ENCODE measurements at regions not wholly inside any gene's neighbourhood (a gene's known extent, or its start where the extent isn't known, plus 50 kb on each side); places are given as distances from the start of the nearest gene placed in this dataset.

GRCh38 chr1:195799016-195799415 lies 809.2 kb downstream of the KCNT2 start:
- no peaks in the 10 kb centered on the region for H3K9me3 ChIP-seq (ENCODE audit: control insufficient read depth in 2 of 2, insufficient read depth in 1 of 2, low read depth in 1 of 2, low read length in 1 of 2)
- WGBS, 3 donors: 62 to 72% (median 67%) methylated on average over 4 of the region's 4 CpGs
- DNase-seq (no peak), FAIRE-seq (no peak)
- no peaks in the 10 kb centered on the region for H3K36me3 ChIP-seq (ENCODE audit: control insufficient read depth in 3 of 3, insufficient read depth in 2 of 3, low read depth in 1 of 3, low read length in 3 of 3)
- no peaks in the 10 kb centered on the region for H3K27me3 ChIP-seq (ENCODE audit: control insufficient read depth in 3 of 3, insufficient read depth in 3 of 3, low read length in 3 of 3)
- H3K4me3 ChIP-seq (ENCODE audit: low read depth in 1 of 3, low read length in 3 of 3): no peak overlapping the region
- H3K27ac ChIP-seq (ENCODE audit: low read depth in 1 of 3, low read length in 2 of 3): no peak overlapping the region
- H3K4me1 ChIP-seq (ENCODE audit: control insufficient read depth in 3 of 3, insufficient read depth in 2 of 3, low read depth in 1 of 3, low read length in 2 of 3): no peaks in the 10 kb centered on the region

GRCh38 chr1:195794225-195794624 lies 814.0 kb downstream of the KCNT2 start:
- Histone ChIP-seq H3K4me3 (ENCODE audit: low read depth in 1 of 3, low read length in 3 of 3) (no peak overlapping the region), H3K9me3 (ENCODE audit: control insufficient read depth in 2 of 2, insufficient read depth in 1 of 2, low read depth in 1 of 2, low read length in 1 of 2) (peaks cover 0 to 12% of the 10 kb centered on the region in 2 donors), H3K27me3 (ENCODE audit: control insufficient read depth in 3 of 3, insufficient read depth in 3 of 3, low read length in 3 of 3) (no peaks in the 10 kb centered on the region), H3K4me1 (ENCODE audit: control insufficient read depth in 3 of 3, insufficient read depth in 2 of 3, low read depth in 1 of 3, low read length in 2 of 3) (no peaks in the 10 kb centered on the region), H3K36me3 (ENCODE audit: control insufficient read depth in 3 of 3, insufficient read depth in 2 of 3, low read depth in 1 of 3, low read length in 3 of 3) (no peaks in the 10 kb centered on the region), H3K27ac (ENCODE audit: low read depth in 1 of 3, low read length in 2 of 3) (no peak overlapping the region)
- WGBS, 3 donors: 90 to 94% (median 94%) methylated on average over 3 of the region's 3 CpGs
- no peak for FAIRE-seq
- no peak for DNase-seq

DNA sequence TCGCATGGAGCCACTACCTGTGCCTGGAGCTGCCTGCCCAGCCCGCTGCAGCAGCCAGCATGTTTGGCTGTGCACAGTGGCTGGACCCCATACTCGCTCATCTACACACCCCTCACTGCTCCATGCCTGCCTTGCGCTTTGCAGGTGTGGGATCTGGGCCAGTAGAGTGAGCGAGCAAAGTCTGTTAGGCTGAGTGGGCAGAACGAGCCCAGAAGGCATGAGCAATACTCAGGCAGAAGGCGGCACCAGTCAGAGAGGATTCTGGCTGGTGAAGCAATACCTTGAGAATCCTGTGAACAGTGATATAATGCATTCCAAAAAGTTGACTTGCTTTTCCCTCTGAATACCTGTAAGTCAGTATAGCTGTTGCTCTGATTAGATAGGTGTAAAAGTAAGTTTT lies 816.4 kb downstream of the KCNT2 start:
- 83 to 91% (median 85%) methylated on average over 7 of the region's 7 CpGs for WGBS, 3 donors
- Histone ChIP-seq H3K27me3 (ENCODE audit: control insufficient read depth in 3 of 3, insufficient read depth in 3 of 3, low read length in 3 of 3) (no peaks in the 10 kb centered on the region), H3K36me3 (ENCODE audit: control insufficient read depth in 3 of 3, insufficient read depth in 2 of 3, low read depth in 1 of 3, low read length in 3 of 3) (no peaks in the 10 kb centered on the region), H3K9me3 (ENCODE audit: control insufficient read depth in 2 of 2, insufficient read depth in 1 of 2, low read depth in 1 of 2, low read length in 1 of 2) (peaks cover 0 to 12% of the 10 kb centered on the region in 2 donors), H3K4me3 (ENCODE audit: low read depth in 1 of 3, low read length in 3 of 3) (no peak overlapping the region), H3K27ac (ENCODE audit: low read depth in 1 of 3, low read length in 2 of 3) (no peak overlapping the region), H3K4me1 (ENCODE audit: control insufficient read depth in 3 of 3, insufficient read depth in 2 of 3, low read depth in 1 of 3, low read length in 2 of 3) (no peaks in the 10 kb centered on the region)
- FAIRE-seq: no peak
- no peak for DNase-seq

GRCh38 chr1:195790514-195791168 lies 817.6 kb downstream of the KCNT2 start:
- H3K36me3 ChIP-seq (ENCODE audit: control insufficient read depth in 3 of 3, insufficient read depth in 2 of 3, low read depth in 1 of 3, low read length in 3 of 3): no peaks in the 10 kb centered on the region
- no peak for DNase-seq
- FAIRE-seq: no peak
- H3K27me3 ChIP-seq (ENCODE audit: control insufficient read depth in 3 of 3, insufficient read depth in 3 of 3, low read length in 3 of 3): no peaks in the 10 kb centered on the region
- H3K4me1 ChIP-seq (ENCODE audit: control insufficient read depth in 3 of 3, insufficient read depth in 2 of 3, low read depth in 1 of 3, low read length in 2 of 3): no peaks in the 10 kb centered on the region
- H3K9me3 ChIP-seq (ENCODE audit: control insufficient read depth in 2 of 2, insufficient read depth in 1 of 2, low read depth in 1 of 2, low read length in 1 of 2): peaks cover 0 to 12% of the 10 kb centered on the region in 2 donors
- no peak overlapping the region for H3K4me3 ChIP-seq (ENCODE audit: low read depth in 1 of 3, low read length in 3 of 3)
- WGBS, 3 donors: 73 to 90% (median 84%) methylated on average over 8 of the region's 8 CpGs
- H3K27ac ChIP-seq (ENCODE audit: low read depth in 1 of 3, low read length in 2 of 3): no peak overlapping the region

DNA sequence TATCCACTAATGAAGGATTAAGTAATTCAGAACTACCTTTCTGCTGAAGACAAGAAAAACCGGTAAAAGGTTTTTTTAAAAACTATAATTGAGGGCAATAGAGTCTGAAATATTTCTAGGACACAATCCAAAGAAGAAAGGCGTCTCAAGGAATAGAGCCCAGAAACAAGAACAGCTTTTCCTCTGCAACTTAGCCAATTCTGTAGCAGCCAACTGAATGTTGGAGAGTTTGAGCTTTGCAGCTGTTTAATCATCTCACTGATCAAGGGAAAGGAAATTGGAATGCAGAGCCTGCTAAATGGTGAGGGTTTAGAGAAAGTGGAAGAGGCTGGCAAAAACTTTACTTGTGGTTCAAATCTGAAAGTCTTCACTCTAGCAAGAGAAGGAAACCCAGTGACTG lies 818.9 kb downstream of the KCNT2 start:
- Histone ChIP-seq H3K27me3 (ENCODE audit: control insufficient read depth in 3 of 3, insufficient read depth in 3 of 3, low read length in 3 of 3) (no peaks in the 10 kb centered on the region), H3K4me3 (ENCODE audit: low read depth in 1 of 3, low read length in 3 of 3) (no peak overlapping the region), H3K9me3 (ENCODE audit: control insufficient read depth in 2 of 2, insufficient read depth in 1 of 2, low read depth in 1 of 2, low read length in 1 of 2) (peaks cover 0 to 12% of the 10 kb centered on the region in 2 donors), H3K36me3 (ENCODE audit: control insufficient read depth in 3 of 3, insufficient read depth in 2 of 3, low read depth in 1 of 3, low read length in 3 of 3) (no peaks in the 10 kb centered on the region), H3K27ac (ENCODE audit: low read depth in 1 of 3, low read length in 2 of 3) (no peak overlapping the region), H3K4me1 (ENCODE audit: control insufficient read depth in 3 of 3, insufficient read depth in 2 of 3, low read depth in 1 of 3, low read length in 2 of 3) (no peaks in the 10 kb centered on the region)
- FAIRE-seq: no peak
- 61 to 81% (median 70%) methylated on average over 2 of the region's 2 CpGs for WGBS, 3 donors
- no peak for DNase-seq

- Histone ChIP-seq H3K36me3 (ENCODE audit: control insufficient read depth in 3 of 3, insufficient read depth in 2 of 3, low read depth in 1 of 3, low read length in 3 of 3) (no peaks in the 10 kb centered on the region), H3K27ac (ENCODE audit: low read depth in 1 of 3, low read length in 2 of 3) (no peak overlapping the region), H3K4me3 (ENCODE audit: low read depth in 1 of 3, low read length in 3 of 3) (no peak overlapping the region), H3K27me3 (ENCODE audit: control insufficient read depth in 3 of 3, insufficient read depth in 3 of 3, low read length in 3 of 3) (no peaks in the 10 kb centered on the region), H3K4me1 (ENCODE audit: control insufficient read depth in 3 of 3, insufficient read depth in 2 of 3, low read depth in 1 of 3, low read length in 2 of 3) (no peaks in the 10 kb centered on the region), H3K9me3 (ENCODE audit: control insufficient read depth in 2 of 2, insufficient read depth in 1 of 2, low read depth in 1 of 2, low read length in 1 of 2) (peaks cover 0 to 12% of the 10 kb centered on the region in 2 donors)
- FAIRE-seq (no peak), DNase-seq (no peak)
- 69 to 84% (median 82%) methylated on average over 4 of the region's 4 CpGs for WGBS, 3 donors
Measured at GRCh38 chr1:195788721-195789120, 819.5 kb downstream of the KCNT2 start.

DNA sequence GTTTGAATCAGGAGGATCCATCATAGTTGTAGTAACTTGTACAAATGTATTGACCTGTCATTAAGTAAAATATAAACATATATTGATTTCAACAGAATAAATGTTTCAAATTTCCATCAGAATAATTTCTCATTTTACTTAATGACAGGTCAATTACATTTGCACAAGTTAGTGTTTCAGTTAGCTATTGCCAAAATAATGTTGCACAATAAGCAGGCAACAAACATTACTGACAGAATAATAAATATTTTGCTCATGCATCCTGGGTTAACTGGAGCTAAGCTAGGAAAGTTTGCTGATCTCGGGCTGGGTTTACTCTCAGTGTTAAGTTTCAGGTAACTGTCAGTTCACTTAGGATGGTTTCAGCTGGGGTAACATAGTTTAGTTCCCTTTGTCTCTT lies 822.4 kb downstream of the KCNT2 start:
- FAIRE-seq: no peak

GRCh38 chr1:195773931-195774330 lies 834.3 kb downstream of the KCNT2 start:
- H3K4me1 ChIP-seq (ENCODE audit: control insufficient read depth in 3 of 3, insufficient read depth in 2 of 3, low read depth in 1 of 3, low read length in 2 of 3): no peaks in the 10 kb centered on the region
- DNase-seq (no peak), FAIRE-seq (no peak)
- H3K36me3 ChIP-seq (ENCODE audit: control insufficient read depth in 3 of 3, insufficient read depth in 2 of 3, low read depth in 1 of 3, low read length in 3 of 3): no peaks in the 10 kb centered on the region
- H3K9me3 ChIP-seq (ENCODE audit: control insufficient read depth in 2 of 2, insufficient read depth in 1 of 2, low read depth in 1 of 2, low read length in 1 of 2): no peaks in the 10 kb centered on the region
- H3K27ac ChIP-seq (ENCODE audit: low read depth in 1 of 3, low read length in 2 of 3): no peak overlapping the region
- no peak overlapping the region for H3K4me3 ChIP-seq (ENCODE audit: low read depth in 1 of 3, low read length in 3 of 3)
- H3K27me3 ChIP-seq (ENCODE audit: control insufficient read depth in 3 of 3, insufficient read depth in 3 of 3, low read length in 3 of 3): no peaks in the 10 kb centered on the region
- 89 to 93% (median 92%) methylated on average over 3 of the region's 3 CpGs for WGBS, 3 donors

More for the DNA sequence above, 822.4 kb downstream of the KCNT2 start:
- 35 to 53% (median 41%) methylated on average over 1 of the region's 1 CpG for WGBS, 3 donors
- Histone ChIP-seq H3K4me1 (ENCODE audit: control insufficient read depth in 3 of 3, insufficient read depth in 2 of 3, low read depth in 1 of 3, low read length in 2 of 3) (no peaks in the 10 kb centered on the region), H3K27me3 (ENCODE audit: control insufficient read depth in 3 of 3, insufficient read depth in 3 of 3, low read length in 3 of 3) (no peaks in the 10 kb centered on the region), H3K4me3 (ENCODE audit: low read depth in 1 of 3, low read length in 3 of 3) (no peak overlapping the region), H3K9me3 (ENCODE audit: control insufficient read depth in 2 of 2, insufficient read depth in 1 of 2, low read depth in 1 of 2, low read length in 1 of 2) (peaks cover 0 to 4% of the 10 kb centered on the region in 2 donors), H3K27ac (ENCODE audit: low read depth in 1 of 3, low read length in 2 of 3) (no peak overlapping the region), H3K36me3 (ENCODE audit: control insufficient read depth in 3 of 3, insufficient read depth in 2 of 3, low read depth in 1 of 3, low read length in 3 of 3) (no peaks in the 10 kb centered on the region)
- DNase-seq: no peak

DNA sequence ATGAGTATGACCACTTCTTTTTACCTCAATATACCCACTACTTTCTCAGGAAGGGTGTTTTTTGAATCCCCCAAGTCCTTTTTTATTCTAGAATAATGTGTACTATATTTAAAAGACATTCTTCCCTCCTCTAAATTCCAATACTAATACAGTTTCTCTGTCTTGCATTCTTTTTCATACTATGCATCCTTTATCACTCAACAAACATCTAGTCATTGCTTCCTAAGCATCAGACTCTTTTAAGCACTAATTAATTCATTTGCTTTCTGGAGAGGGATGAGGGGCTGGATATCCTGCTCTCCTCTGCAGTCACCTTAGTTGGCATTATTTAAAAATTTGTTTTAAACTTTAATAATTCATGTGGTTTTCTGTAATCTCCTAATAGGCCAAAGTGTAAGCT lies 838.8 kb downstream of the KCNT2 start:
- H3K27me3 ChIP-seq (ENCODE audit: control insufficient read depth in 3 of 3, insufficient read depth in 3 of 3, low read length in 3 of 3): no peaks in the 10 kb centered on the region
- no peaks in the 10 kb centered on the region for H3K36me3 ChIP-seq (ENCODE audit: control insufficient read depth in 3 of 3, insufficient read depth in 2 of 3, low read depth in 1 of 3, low read length in 3 of 3)
- FAIRE-seq (no peak), DNase-seq (no peak)
- H3K4me3 ChIP-seq (ENCODE audit: low read depth in 1 of 3, low read length in 3 of 3): no peak overlapping the region
- no peaks in the 10 kb centered on the region for H3K9me3 ChIP-seq (ENCODE audit: control insufficient read depth in 2 of 2, insufficient read depth in 1 of 2, low read depth in 1 of 2, low read length in 1 of 2)
- no peaks in the 10 kb centered on the region for H3K4me1 ChIP-seq (ENCODE audit: control insufficient read depth in 3 of 3, insufficient read depth in 2 of 3, low read depth in 1 of 3, low read length in 2 of 3)
- H3K27ac ChIP-seq (ENCODE audit: low read depth in 1 of 3, low read length in 2 of 3): no peak overlapping the region
